HG02763 (cell line): ENCODE measurements at regions not wholly inside any gene's neighbourhood (a gene's known extent, or its start where the extent isn't known, plus 50 kb on each side); places are given as distances from the start of the nearest gene placed in this dataset.

ENCODE experiments used
- ATAC-seq: cut with Tn5 transposase; IDR thresholded peaks from one replicate; pipeline ENCODE4 v1.9.1; 2021; ENCODE audit warnings: mild to moderate bottlenecking, moderate library complexity; ENCODE audit not compliant: unreplicated experiment

GRCh38 chr5:42337143-42337542 lies 86.1 kb upstream of the GHR start:
- ATAC-seq = no peak

DNA sequence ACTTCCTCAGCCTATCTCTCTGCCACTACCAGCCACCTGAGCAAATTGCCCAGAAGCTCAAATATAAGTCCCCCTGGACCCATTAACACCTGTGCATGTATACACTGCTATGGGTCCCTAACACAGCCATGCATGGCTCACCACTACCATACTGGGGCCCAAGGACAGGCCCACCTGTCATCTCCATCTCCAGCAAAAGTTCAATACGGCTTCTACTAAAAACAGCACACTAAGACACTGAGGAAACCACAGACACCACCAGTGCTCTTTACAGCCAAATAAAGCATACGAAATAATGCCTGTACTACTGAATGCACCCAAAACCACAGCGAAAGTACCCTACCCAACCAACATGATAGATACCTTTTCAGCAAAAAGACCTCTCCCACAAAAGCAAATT lies 85.6 kb upstream of the GHR start:
- ATAC-seq = no peak

GRCh38 chr5:42338136-42338535 lies 85.1 kb upstream of the GHR start:
- ATAC-seq = no peak

- no peak for ATAC-seq
Observed at GRCh38 chr5:42349163-42349562, 74.1 kb upstream of the GHR start.

GRCh38 chr5:42351956-42352355 lies 71.3 kb upstream of the GHR start:
- ATAC-seq = no peak

GRCh38 chr5:42360056-42360455 lies 63.2 kb upstream of the GHR start:
- ATAC-seq = no peak

DNA sequence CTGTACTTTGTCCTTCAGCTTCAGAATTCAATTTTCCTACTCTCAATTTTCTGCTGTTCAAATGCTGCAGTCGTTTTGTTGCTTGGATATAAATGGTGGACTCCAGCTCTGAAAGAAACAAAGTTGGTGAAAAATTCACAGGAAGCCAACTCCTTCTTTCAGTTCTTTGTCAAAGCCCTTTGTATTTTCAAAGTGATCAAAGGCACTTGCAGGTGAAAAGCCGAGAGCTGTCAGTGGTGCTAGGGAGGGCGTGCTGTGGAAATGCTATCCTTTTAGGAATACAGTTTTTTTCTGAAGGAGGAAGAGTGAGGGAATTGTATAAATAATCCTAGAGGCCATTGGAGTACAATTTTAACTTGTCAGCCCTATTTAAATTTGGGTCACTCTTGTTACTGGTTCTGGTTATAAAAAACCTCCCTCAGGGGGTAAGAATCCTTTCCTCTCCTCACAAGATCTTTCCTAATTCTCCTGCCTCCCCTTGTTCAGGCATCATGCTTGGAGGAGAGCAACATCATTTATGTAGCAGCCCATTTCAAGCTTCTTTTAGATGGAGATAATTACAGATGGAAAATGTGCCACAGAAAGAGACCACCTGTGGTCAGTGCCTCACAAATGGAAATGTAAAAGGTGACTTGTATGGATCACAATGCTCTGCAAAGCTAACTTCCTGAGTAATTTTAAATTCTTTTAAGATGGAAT lies 62.5 kb upstream of the GHR start:
- ATAC-seq = no peak

- no peak for ATAC-seq
Observed at GRCh38 chr5:42361315-42361688, 61.9 kb upstream of the GHR start.

GRCh38 chr5:42366051-42366450 lies 57.2 kb upstream of the GHR start:
- ATAC-seq = no peak
